OCI-LY7 (cell line): ENCODE measurements at regions not wholly inside any gene's neighbourhood (a gene's known extent, or its start where the extent isn't known, plus 50 kb on each side); places are given as distances from the start of the nearest gene placed in this dataset.

Source experiments
- BruUV-seq: library from RNA; stranded (reverse); fragments of 400-500 nt; replicated peaks from 2 replicates; lab custom pipeline; 2021; lab: Mats Ljungman, UMichigan
- CTCF ChIA-PET: fragments of 300-600 bp; sonication (Branson Sonifier 250); formaldehyde crosslinking; loops from one replicate; lab custom pipeline; 2022; ENCODE audit warnings: antibody characterized with exemption; ENCODE audit not compliant: unreplicated experiment; lab: Charles Lee
- POLR2A ChIA-PET: fragments of 300-600 bp; sonication (Branson Sonifier 250); formaldehyde crosslinking; loops from one replicate; lab custom pipeline; 2022; ENCODE audit warnings: antibody characterized with exemption; lab: Charles Lee
- DNase-seq: peaks from one replicate; pipeline ENCODE4 v3.0.0-alpha.2; 2015; ENCODE audit warnings: low spot score
- H2AFZ ChIP-seq: fragments of 200-600 bp; sonication (generic), shearing (Covaris generic); 2 replicates; pipeline ENCODE4 v1.6.1; 2014; ENCODE audit warnings: mild to moderate bottlenecking, antibody characterized with exemption, low read length, moderate library complexity
- H3K27ac ChIP-seq: fragments of 200-600 bp; sonication (generic); 2 replicates; pipeline ENCODE4 v1.5.1; 2014; ENCODE audit warnings: mixed run types, low read depth, mild to moderate bottlenecking, moderate library complexity, low read length, inconsistent platforms; ENCODE audit not compliant: poor library complexity, severe bottlenecking
- H3K36me3 ChIP-seq: fragments of 200-600 bp; sonication (generic); 2 replicates; pipeline ENCODE4 v1.6.1; 2014; ENCODE audit warnings: mild to moderate bottlenecking, antibody characterized with exemption, low read length, moderate library complexity, mixed read lengths; ENCODE audit not compliant: insufficient read depth
- H3K4me1 ChIP-seq: fragments of 200-600 bp; sonication (generic); 2 replicates; pipeline ENCODE4 v1.5.1; 2014; ENCODE audit warnings: mild to moderate bottlenecking, low read length; ENCODE audit not compliant: insufficient read depth, poor library complexity, severe bottlenecking
- H3K4me2 ChIP-seq: fragments of 200-600 bp; sonication (generic); 2 replicates; pipeline ENCODE4 v1.6.1; 2014; ENCODE audit warnings: mild to moderate bottlenecking, low read length
- H3K4me3 ChIP-seq: fragments of 200-600 bp; sonication (generic); 2 replicates; pipeline ENCODE4 v1.5.1; 2014; ENCODE audit warnings: mild to moderate bottlenecking, low read depth, low read length; ENCODE audit not compliant: poor library complexity, severe bottlenecking
- H3K79me2 ChIP-seq: fragments of 200-600 bp; sonication (generic); 2 replicates; pipeline ENCODE4 v1.6.1; 2016; ENCODE audit warnings: low read depth, mild to moderate bottlenecking, low read length, moderate library complexity, mixed read lengths; ENCODE audit not compliant: insufficient read depth
- H3K9me2 ChIP-seq: fragments of 200-600 bp; sonication (generic); 2 replicates; pipeline ENCODE4 v1.6.1; 2016; ENCODE audit warnings: mild to moderate bottlenecking, low read length, mixed read lengths; ENCODE audit not compliant: insufficient read depth
- H3K9me3 ChIP-seq: fragments of 200-600 bp; sonication (generic); 2 replicates; pipeline ENCODE4 v1.6.1; 2014; ENCODE audit warnings: mild to moderate bottlenecking, mixed run types, low read length, mixed read lengths
- H4K20me1 ChIP-seq: fragments of 200-600 bp; sonication (generic); 2 replicates; pipeline ENCODE4 v1.6.1; 2014; ENCODE audit warnings: mild to moderate bottlenecking, antibody characterized with exemption, low read length, moderate library complexity, mixed read lengths; ENCODE audit not compliant: insufficient read depth
- EZH2phosphoT487 ChIP-seq: fragments of 200-600 bp; sonication (generic); IDR thresholded peaks from 2 replicates; pipeline ENCODE4 v1.6.1; 2018; ENCODE audit warnings: low read depth, borderline replicate concordance, mild to moderate bottlenecking, mixed run types, antibody characterized with exemption, low read length, moderate library complexity, mixed read lengths
- intact Hi-C: fragments of 100-400 bp; cut with micrococcal nuclease; formaldehyde crosslinking; loops from one replicate; pipeline ENCODE4 v1.10.0; 2022; ENCODE audit not compliant: unreplicated experiment
- TF ChIP-seq, protein P1 (sequence below): fragments of 200-600 bp; sonication (generic); conservative IDR thresholded peaks from 2 replicates; pipeline ENCODE4 v1.5.1; 2014; ENCODE audit warnings: mild to moderate bottlenecking, antibody characterized with exemption, low read length, moderate library complexity, mixed read lengths

DNA sequence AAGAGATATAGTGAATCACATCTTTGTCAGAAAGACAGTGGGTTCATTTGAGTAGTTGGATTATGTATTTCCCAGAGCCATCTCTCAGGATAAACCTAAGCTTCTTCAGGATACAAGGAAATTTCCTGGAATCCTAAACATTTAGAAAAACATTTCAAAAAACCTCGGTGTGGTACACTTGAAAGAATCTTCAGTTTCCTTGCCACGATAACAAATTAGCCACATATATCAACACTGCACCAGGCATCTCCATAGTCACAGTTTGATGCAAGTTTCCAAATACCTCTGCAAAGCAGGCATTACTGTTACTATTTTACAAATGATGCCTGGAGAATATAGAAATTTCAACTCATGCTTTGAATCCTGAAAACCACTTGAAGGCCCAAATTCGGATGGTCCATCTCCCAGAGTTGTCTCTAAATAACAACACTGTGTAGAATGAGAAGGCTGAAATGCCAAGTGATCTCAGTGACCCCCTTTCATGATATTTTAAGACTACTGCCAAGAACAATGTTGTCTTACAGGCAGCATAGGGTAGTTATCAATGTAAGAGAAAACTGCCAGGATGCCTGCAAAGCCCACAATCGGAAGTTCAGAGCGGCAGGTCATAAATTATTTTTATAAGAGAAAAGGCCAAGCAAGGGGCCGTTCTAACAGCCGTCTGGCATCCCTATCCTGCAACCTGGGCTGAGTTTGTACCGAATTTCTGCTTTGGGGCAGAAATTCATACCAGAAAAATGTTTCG, 307.9 kb downstream of the TXNL1 start:
- H3K9me3 ChIP-seq = no peaks in the 10 kb centered on the region
- H3K79me2 ChIP-seq = no peaks in the 10 kb centered on the region
- intact Hi-C loops = no loop called here
- H3K4me1 ChIP-seq = no peaks in the 10 kb centered on the region
- H3K9me2 ChIP-seq = no peaks in the 10 kb centered on the region
- no TSS peak for BruUV-seq
- no peak overlapping the region for H3K4me3 ChIP-seq
- no peak overlapping the region for H3K4me2 ChIP-seq
- H4K20me1 ChIP-seq = no peaks in the 10 kb centered on the region
- TF ChIP-seq EZH2phosphoT487 = no peak
- TF ChIP-seq, protein P1, sequence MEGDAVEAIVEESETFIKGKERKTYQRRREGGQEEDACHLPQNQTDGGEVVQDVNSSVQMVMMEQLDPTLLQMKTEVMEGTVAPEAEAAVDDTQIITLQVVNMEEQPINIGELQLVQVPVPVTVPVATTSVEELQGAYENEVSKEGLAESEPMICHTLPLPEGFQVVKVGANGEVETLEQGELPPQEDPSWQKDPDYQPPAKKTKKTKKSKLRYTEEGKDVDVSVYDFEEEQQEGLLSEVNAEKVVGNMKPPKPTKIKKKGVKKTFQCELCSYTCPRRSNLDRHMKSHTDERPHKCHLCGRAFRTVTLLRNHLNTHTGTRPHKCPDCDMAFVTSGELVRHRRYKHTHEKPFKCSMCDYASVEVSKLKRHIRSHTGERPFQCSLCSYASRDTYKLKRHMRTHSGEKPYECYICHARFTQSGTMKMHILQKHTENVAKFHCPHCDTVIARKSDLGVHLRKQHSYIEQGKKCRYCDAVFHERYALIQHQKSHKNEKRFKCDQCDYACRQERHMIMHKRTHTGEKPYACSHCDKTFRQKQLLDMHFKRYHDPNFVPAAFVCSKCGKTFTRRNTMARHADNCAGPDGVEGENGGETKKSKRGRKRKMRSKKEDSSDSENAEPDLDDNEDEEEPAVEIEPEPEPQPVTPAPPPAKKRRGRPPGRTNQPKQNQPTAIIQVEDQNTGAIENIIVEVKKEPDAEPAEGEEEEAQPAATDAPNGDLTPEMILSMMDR = no peak
- no peak overlapping the region for H2AFZ ChIP-seq
- ChIA-PET POLR2A (interaction anchor here (0.7 kb wide), 1 partner anchor 280 kb away, joined by 3 read pairs; no protein-coding TSS in a partner anchor), CTCF (no interaction called here)
- DNase-seq = no peak
- H3K36me3 ChIP-seq = no peaks in the 10 kb centered on the region
- H3K27ac ChIP-seq = no peak overlapping the region

DNA sequence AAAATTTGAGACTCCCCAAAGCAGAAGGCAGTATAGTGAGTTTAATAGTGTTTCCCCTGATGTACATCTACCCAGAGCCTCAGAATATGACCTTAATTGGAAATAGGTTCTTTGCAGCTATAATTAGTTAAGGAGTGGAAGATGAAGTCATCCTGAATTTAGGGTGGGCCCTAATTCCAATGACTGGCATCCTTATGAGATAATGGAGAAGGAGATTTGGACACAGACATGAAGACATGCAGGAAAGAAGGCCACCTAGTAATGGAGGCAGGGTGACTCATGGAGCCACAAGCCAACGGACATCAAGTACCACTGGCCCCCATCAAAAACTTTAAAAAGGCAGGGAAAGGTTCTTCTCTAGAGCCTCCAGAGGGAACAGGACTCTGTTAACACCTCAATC, 308.9 kb downstream of the TXNL1 start:
- H2AFZ ChIP-seq = no peak overlapping the region
- no peak overlapping the region for H3K27ac ChIP-seq
- no peaks in the 10 kb centered on the region for H4K20me1 ChIP-seq
- H3K36me3 ChIP-seq = no peaks in the 10 kb centered on the region
- H3K4me3 ChIP-seq = no peak overlapping the region
- H3K4me2 ChIP-seq = no peak overlapping the region
- H3K4me1 ChIP-seq = no peaks in the 10 kb centered on the region
- ChIA-PET POLR2A (no interaction called here), CTCF (no interaction called here)
- H3K9me3 ChIP-seq = no peaks in the 10 kb centered on the region
- no peaks in the 10 kb centered on the region for H3K9me2 ChIP-seq
- TF ChIP-seq, protein P1 = no peak
- no peak for TF ChIP-seq EZH2phosphoT487
- BruUV-seq = no TSS peak
- H3K79me2 ChIP-seq = no peaks in the 10 kb centered on the region
- intact Hi-C loops = no loop called here
- DNase-seq = no peak

DNA sequence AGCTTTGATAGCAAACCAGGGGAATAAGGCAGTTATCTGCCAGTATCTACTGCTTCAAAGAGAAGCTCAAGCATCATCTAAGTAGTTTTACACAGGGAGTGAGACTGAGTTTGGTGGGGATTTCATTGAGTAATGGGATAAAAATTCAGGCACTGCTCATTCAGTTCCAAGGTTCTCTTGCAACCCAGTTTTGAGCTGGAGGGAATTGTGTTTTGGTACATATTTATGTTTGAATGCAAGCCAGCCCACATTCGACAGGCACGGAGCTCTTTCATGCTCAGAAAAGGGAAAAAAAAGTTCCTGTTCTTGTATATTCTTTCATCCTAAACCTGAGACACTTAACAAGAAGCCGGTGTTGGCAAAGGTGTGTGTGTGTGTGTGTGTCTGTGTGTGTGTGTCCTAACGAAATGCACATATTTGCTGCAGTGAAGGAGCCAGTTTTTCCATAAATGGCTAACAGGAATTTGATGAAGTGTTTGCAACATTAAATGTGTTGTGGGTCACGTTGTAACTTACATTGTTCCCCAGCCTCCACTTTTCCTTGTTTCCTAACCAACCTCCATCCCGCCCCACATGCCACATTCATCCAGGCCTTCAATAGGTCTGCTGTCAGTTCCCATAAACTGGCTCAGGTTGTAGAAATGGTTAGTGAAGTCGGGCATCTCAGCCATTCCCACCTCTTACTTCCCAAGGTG, 311.1 kb downstream of the TXNL1 start:
- no peaks in the 10 kb centered on the region for H3K36me3 ChIP-seq
- no peak overlapping the region for H2AFZ ChIP-seq
- no peak overlapping the region for H3K4me3 ChIP-seq
- H3K9me3 ChIP-seq = no peaks in the 10 kb centered on the region
- H3K4me2 ChIP-seq = no peak overlapping the region
- no peaks in the 10 kb centered on the region for H3K9me2 ChIP-seq
- no peaks in the 10 kb centered on the region for H3K79me2 ChIP-seq
- no peaks in the 10 kb centered on the region for H3K4me1 ChIP-seq
- ChIA-PET POLR2A (interaction anchor here (0.6 to 0.8 kb wide), 3 partner anchors 10 to 568 kb away, joined by 3 to 4 read pairs (median 4); no protein-coding TSS in a partner anchor), CTCF (no interaction called here)
- DNase-seq = no peak
- H4K20me1 ChIP-seq = no peaks in the 10 kb centered on the region
- no TSS peak for BruUV-seq
- no peak overlapping the region for H3K27ac ChIP-seq
- intact Hi-C loops = no loop called here
- TF ChIP-seq EZH2phosphoT487 = no peak
- TF ChIP-seq, protein P1 = no peak
